K562 (cell line): ENCODE measurements at regions not wholly inside any gene's neighbourhood (a gene's known extent, or its start where the extent isn't known, plus 50 kb on each side); places are given as distances from the start of the nearest gene placed in this dataset.

Experiments
- ATAC-seq: fragments of 200-7000 bp; cut with Tn5 transposase; 3 replicates; pipeline ENCODE4 v1.9.1; 2020; ENCODE audit warnings: moderate library complexity
- BruUV-seq: library from RNA; stranded (reverse); fragments of 400-500 nt; replicated peaks from 2 replicates; lab custom pipeline; 2021; lab: Mats Ljungman, UMichigan
- CTCF ChIA-PET: fragments of 300-600 bp; formaldehyde crosslinking; extraction: SDS; loops from one replicate; lab custom pipeline; 2021; ENCODE audit warnings: low intra/inter-chr PET ratio; lab: Yijun Ruan, JAX
- POLR2A ChIA-PET: fragments of 300-600, 350-650 bp; sonication (Branson Sonifier 250); formaldehyde crosslinking; extraction: SDS; loops from one replicate; lab custom pipeline; 2021; ENCODE audit warnings: antibody characterized with exemption, inconsistent platforms; lab: Yijun Ruan, JAX
- DNase-seq, 4 experiments: peaks; one replicate each; pipeline versions ENCODE4 v3.0.0 to v3.0.0-alpha.2; 2011 to 2018; ENCODE audit warnings: low spot score in 3 of 4, mixed read lengths in 3 of 4; ENCODE audit errors: extremely low read depth in 1 of 4
- FAIRE-seq: peaks from 2 replicates; lab custom pipeline; 2011; peaks lifted over from hg19 to GRCh38; lab: Jason Lieb, UNC
- H2AFZ ChIP-seq: 2 replicates; pipeline ENCODE4 v1.6.0; 2011; ENCODE audit warnings: low read depth, low read length, control low read depth, inconsistent platforms
- H3K27ac ChIP-seq: fragments of 200-600 bp; 3 replicates; pipeline ENCODE4 v1.8.0; 2011; ENCODE audit warnings: low read depth, mild to moderate bottlenecking, control low read depth, inconsistent platforms, low read length, moderate library complexity, mixed read lengths; ENCODE audit errors: extremely low read depth
- H3K27me3 ChIP-seq, 2 experiments: fragments of 300-600 bp in 1 of 2; 2 replicates in 1 of 2; 3 replicates in 1 of 2; pipeline versions ENCODE4 v1.6.0 to v1.8.0; 2011; ENCODE audit warnings: inconsistent platforms in 2 of 2, low read length in 2 of 2, mild to moderate bottlenecking in 1 of 2, mixed read lengths in 1 of 2, moderate library complexity in 1 of 2; ENCODE audit not compliant: control insufficient read depth in 2 of 2, insufficient read depth in 2 of 2
- H3K36me3 ChIP-seq: fragments of 300-600 bp; 3 replicates; pipeline ENCODE4 v1.8.0; 2011; ENCODE audit warnings: mild to moderate bottlenecking, low read length, inconsistent platforms; ENCODE audit not compliant: control insufficient read depth, insufficient read depth
- H3K4me1 ChIP-seq, 2 experiments: fragments of 200-600 bp in 1 of 2; replicated peaks in 1 of 2; 2 replicates in 1 of 2; 3 replicates in 1 of 2; pipeline versions ENCODE4 v1.5.1 to v1.8.0; 2011; ENCODE audit warnings: inconsistent platforms in 2 of 2, low read length in 2 of 2, mild to moderate bottlenecking in 1 of 2, mixed read lengths in 1 of 2, moderate library complexity in 1 of 2; ENCODE audit not compliant: control insufficient read depth in 2 of 2, insufficient read depth in 2 of 2
- H3K4me2 ChIP-seq: 2 replicates; pipeline ENCODE4 v1.6.1; 2011; ENCODE audit warnings: low read length, control low read depth, inconsistent platforms, mixed read lengths; ENCODE audit not compliant: insufficient read depth
- H3K4me3 ChIP-seq: fragments of 200-600 bp; sonication (generic), shearing (Covaris generic); 2 replicates; pipeline ENCODE4 v1.5.1; 2016; ENCODE audit warnings: control low read depth, inconsistent platforms
- H3K79me2 ChIP-seq: fragments of 200-600 bp; 3 replicates; pipeline ENCODE4 v1.8.0; 2011; ENCODE audit warnings: low read length, inconsistent platforms; ENCODE audit not compliant: control insufficient read depth, insufficient read depth
- H3K9ac ChIP-seq, 2 experiments: 2 replicates each; pipeline versions ENCODE4 v1.6.0 to v1.6.1; 2011; ENCODE audit warnings: low read depth in 2 of 2, low read length in 2 of 2, control low read depth in 1 of 2, inconsistent platforms in 1 of 2, mild to moderate bottlenecking in 1 of 2, mixed read lengths in 1 of 2; ENCODE audit not compliant: insufficient read depth in 1 of 2
- H3K9me1 ChIP-seq: one replicate; pipeline ENCODE4 v1.6.0; 2011; ENCODE audit warnings: inconsistent platforms, mild to moderate bottlenecking, low read length, moderate library complexity; ENCODE audit not compliant: control insufficient read depth, insufficient read depth
- H3K9me3 ChIP-seq: replicated peaks from 2 replicates; pipeline ENCODE4 v1.5.1; 2011; ENCODE audit warnings: low read depth, low read length, inconsistent platforms; ENCODE audit not compliant: control insufficient read depth, insufficient read depth
- H4K20me1 ChIP-seq: replicated peaks from 2 replicates; pipeline ENCODE4 v1.6.1; 2011; ENCODE audit warnings: low read length, inconsistent platforms, mixed read lengths; ENCODE audit not compliant: control insufficient read depth, insufficient read depth
- CCAR2 ChIP-seq: fragments of 200-400 bp; formaldehyde crosslinking; IDR thresholded peaks from 2 replicates; pipeline ENCODE4 v1.6.1; 2017; ENCODE audit warnings: mild to moderate bottlenecking, low read depth, low read length
- FOS ChIP-seq: IDR thresholded peaks from 3 replicates; pipeline ENCODE4 v1.6.1; 2011; ENCODE audit not compliant: insufficient read length; ENCODE audit errors: extremely low read depth
- NFXL1 ChIP-seq: fragments of 450-650 bp; formaldehyde crosslinking; IDR thresholded peaks from 2 replicates; pipeline ENCODE4 v1.4.0; 2021; ENCODE audit warnings: mild to moderate bottlenecking
- NONO ChIP-seq, 2 experiments: fragments of 200-400 bp in 1 of 2; fragments of 450-650 bp in 1 of 2; formaldehyde crosslinking in 1 of 2; IDR thresholded peaks; 2 replicates each; pipeline ENCODE4 v1.6.1; 2017; ENCODE audit warnings: low read depth in 2 of 2, mild to moderate bottlenecking in 2 of 2, moderate library complexity in 2 of 2, low read length in 1 of 2
- OTX1 ChIP-seq: fragments of 450-650 bp; formaldehyde crosslinking; IDR thresholded peaks from 2 replicates; pipeline ENCODE4 v1.4.0; 2022; ENCODE audit warnings: mild to moderate bottlenecking
- POLR2AphosphoS2 ChIP-seq: IDR thresholded peaks from 2 replicates; pipeline ENCODE4 v1.6.1; 2012; ENCODE audit warnings: low read length, improper control_type of control experiment
- PURB ChIP-seq: sonication (generic); formaldehyde crosslinking; IDR thresholded peaks from 2 replicates; pipeline ENCODE4 v1.9.0; 2021; ENCODE audit warnings: low read depth, mild to moderate bottlenecking, missing genetic modification reagents
- TRIM28 ChIP-seq: fragments of 450-650 bp; IDR thresholded peaks from 2 replicates; pipeline ENCODE4 v1.6.1; 2017
- ZNF165 ChIP-seq: fragments of 250-450 bp; sonication (Bioruptor Pico); IDR thresholded peaks from 2 replicates; pipeline ENCODE4 v1.4.0; 2020; ENCODE audit warnings: borderline replicate concordance
- ZNF79 ChIP-seq: fragments of 250-450 bp; sonication (Bioruptor Pico); IDR thresholded peaks from 2 replicates; pipeline ENCODE4 v1.4.0; 2020; ENCODE audit warnings: low read depth, mild to moderate bottlenecking, moderate library complexity
- WGBS: fragments of 100-300 bp; shearing (Covaris generic); methylation state at CpG from one replicate; pipeline ENCODE4 v1.1.6; 2016; ENCODE audit warnings: low coverage, mixed read lengths; ENCODE audit not compliant: insufficient coverage; ENCODE audit errors: missing lambda C conversion rate; 5-methylcytosine and 5-hydroxymethylcytosine counted together
- in situ Hi-C: fragments of 300-500 bp; cut with MboI; formaldehyde crosslinking; loops from 4 replicates; pipeline ENCODE4 v1.15.0; 2018; ENCODE audit warnings: inconsistent platforms, mixed read lengths
- intact Hi-C: fragments of 100-400 bp; cut with micrococcal nuclease; formaldehyde crosslinking; loops from 2 replicates; pipeline ENCODE4 v1.14.2; 2022
- TF ChIP-seq, protein P1 (sequence below), 2 experiments: fragments of 450-650 bp in 1 of 2; sonication (generic) in 1 of 2; formaldehyde crosslinking in 1 of 2; IDR thresholded peaks in 1 of 2; conservative IDR thresholded peaks in 1 of 2; 2 replicates each; pipeline versions ENCODE4 v1.6.1 to v1.8.1; 2016 to 2023; ENCODE audit warnings: mild to moderate bottlenecking in 2 of 2, moderate library complexity in 2 of 2, inconsistent platforms in 1 of 2, missing genetic modification reagents in 1 of 2
- TF ChIP-seq, protein P2 (sequence below): conservative IDR thresholded peaks from 2 replicates; pipeline ENCODE4 v1.6.1; 2011; ENCODE audit warnings: low read depth, mild to moderate bottlenecking, low read length; ENCODE audit not compliant: control insufficient read depth
- TF ChIP-seq, protein P3 (sequence below), 2 experiments: fragments of 450-650 bp; conservative IDR thresholded peaks; 2 replicates each; pipeline ENCODE4 v1.6.1; 2017; ENCODE audit warnings: mild to moderate bottlenecking in 2 of 2, moderate library complexity in 2 of 2
- TF ChIP-seq, protein P4 (sequence below): fragments of 250-450 bp; sonication (Bioruptor Pico); IDR thresholded peaks from 2 replicates; pipeline ENCODE4 v1.5.0; 2022; ENCODE audit warnings: mild to moderate bottlenecking
- TF ChIP-seq, protein P5 (sequence below): IDR thresholded peaks from 2 replicates; pipeline ENCODE4 v1.6.1; 2011; ENCODE audit warnings: borderline replicate concordance, low read depth, mild to moderate bottlenecking, moderate library complexity, low read length; ENCODE audit not compliant: insufficient read depth, poor library complexity, severe bottlenecking

DNA sequence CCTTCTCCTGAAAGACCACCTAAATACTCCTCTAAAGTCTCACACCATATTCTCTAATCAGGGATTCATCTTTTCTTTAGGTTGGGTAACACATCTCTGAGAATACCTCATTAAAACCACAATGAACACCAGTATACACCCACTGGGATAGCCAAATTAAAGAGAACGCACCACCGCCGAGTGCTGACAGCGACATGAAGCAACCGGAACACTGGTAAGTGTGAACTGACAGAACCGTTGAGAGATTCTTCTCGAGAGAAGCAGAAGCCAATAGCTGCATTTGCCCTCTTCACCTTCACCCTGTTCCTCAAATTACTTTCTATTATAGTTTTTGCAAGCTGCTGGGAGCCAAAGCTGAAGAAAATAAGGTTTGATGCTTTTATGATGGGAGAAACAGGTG lies 318.5 kb downstream of the FBXO15 start:
- no TSS peak for BruUV-seq
- no peaks in the 10 kb centered on the region for H3K4me1 ChIP-seq
- H3K36me3 ChIP-seq, result no peaks in the 10 kb centered on the region
- in situ Hi-C loops (loop anchor here (25.0 kb wide), 1 partner anchor 1067 kb away; no protein-coding TSS in a partner anchor), intact Hi-C loops (no loop called here)
- DNase-seq (no peak), ATAC-seq (no peak), FAIRE-seq (no peak)
- no peak overlapping the region for H2AFZ ChIP-seq
- no peak overlapping the region for H3K27ac ChIP-seq
- H3K9me1 ChIP-seq, result no peaks in the 10 kb centered on the region
- no peaks in the 10 kb centered on the region for H4K20me1 ChIP-seq
- no peak overlapping the region for H3K4me2 ChIP-seq
- no peaks in the 10 kb centered on the region for H3K27me3 ChIP-seq
- 9% methylated on average over 6 of the region's 7 CpGs for WGBS
- no peaks in the 10 kb centered on the region for H3K9me3 ChIP-seq
- no peaks in the 10 kb centered on the region for H3K79me2 ChIP-seq
- no peak overlapping the region for H3K9ac ChIP-seq
- ChIA-PET CTCF (no interaction called here), POLR2A (no interaction called here)
- H3K4me3 ChIP-seq, result no peak overlapping the region
- TF ChIP-seq OTX1 (CRISPR knock-in tag), result no peak
- TF ChIP-seq, protein P1, sequence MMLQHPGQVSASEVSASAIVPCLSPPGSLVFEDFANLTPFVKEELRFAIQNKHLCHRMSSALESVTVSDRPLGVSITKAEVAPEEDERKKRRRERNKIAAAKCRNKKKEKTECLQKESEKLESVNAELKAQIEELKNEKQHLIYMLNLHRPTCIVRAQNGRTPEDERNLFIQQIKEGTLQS (IDR thresholded peaks at IDR 0.05), result no peak
- TF ChIP-seq, protein P1 (CRISPR knock-in tag; conservative IDR thresholded peaks at IDR 0.05), result no peak
- no peak for TF ChIP-seq NFXL1 (CRISPR knock-in tag)
- TF ChIP-seq TRIM28, result no peak
- TF ChIP-seq CCAR2, result no peak
- TF ChIP-seq, protein P2, sequence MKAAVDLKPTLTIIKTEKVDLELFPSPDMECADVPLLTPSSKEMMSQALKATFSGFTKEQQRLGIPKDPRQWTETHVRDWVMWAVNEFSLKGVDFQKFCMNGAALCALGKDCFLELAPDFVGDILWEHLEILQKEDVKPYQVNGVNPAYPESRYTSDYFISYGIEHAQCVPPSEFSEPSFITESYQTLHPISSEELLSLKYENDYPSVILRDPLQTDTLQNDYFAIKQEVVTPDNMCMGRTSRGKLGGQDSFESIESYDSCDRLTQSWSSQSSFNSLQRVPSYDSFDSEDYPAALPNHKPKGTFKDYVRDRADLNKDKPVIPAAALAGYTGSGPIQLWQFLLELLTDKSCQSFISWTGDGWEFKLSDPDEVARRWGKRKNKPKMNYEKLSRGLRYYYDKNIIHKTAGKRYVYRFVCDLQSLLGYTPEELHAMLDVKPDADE, result no peak
- TF ChIP-seq FOS, result no peak
- TF ChIP-seq ZNF79 (CRISPR knock-in tag), result no peak
- TF ChIP-seq PURB, result no peak
- no peak for TF ChIP-seq ZNF165 (CRISPR knock-in tag)
- no peak for TF ChIP-seq POLR2AphosphoS2
- TF ChIP-seq, protein P3, sequence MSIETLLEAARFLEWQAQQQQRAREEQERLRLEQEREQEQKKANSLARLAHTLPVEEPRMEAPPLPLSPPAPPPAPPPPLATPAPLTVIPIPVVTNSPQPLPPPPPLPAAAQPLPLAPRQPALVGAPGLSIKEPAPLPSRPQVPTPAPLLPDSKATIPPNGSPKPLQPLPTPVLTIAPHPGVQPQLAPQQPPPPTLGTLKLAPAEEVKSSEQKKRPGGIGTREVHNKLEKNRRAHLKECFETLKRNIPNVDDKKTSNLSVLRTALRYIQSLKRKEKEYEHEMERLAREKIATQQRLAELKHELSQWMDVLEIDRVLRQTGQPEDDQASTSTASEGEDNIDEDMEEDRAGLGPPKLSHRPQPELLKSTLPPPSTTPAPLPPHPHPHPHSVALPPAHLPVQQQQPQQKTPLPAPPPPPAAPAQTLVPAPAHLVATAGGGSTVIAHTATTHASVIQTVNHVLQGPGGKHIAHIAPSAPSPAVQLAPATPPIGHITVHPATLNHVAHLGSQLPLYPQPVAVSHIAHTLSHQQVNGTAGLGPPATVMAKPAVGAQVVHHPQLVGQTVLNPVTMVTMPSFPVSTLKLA (conservative IDR thresholded peaks at IDR 0.05), result no peak
- TF ChIP-seq, protein P4, sequence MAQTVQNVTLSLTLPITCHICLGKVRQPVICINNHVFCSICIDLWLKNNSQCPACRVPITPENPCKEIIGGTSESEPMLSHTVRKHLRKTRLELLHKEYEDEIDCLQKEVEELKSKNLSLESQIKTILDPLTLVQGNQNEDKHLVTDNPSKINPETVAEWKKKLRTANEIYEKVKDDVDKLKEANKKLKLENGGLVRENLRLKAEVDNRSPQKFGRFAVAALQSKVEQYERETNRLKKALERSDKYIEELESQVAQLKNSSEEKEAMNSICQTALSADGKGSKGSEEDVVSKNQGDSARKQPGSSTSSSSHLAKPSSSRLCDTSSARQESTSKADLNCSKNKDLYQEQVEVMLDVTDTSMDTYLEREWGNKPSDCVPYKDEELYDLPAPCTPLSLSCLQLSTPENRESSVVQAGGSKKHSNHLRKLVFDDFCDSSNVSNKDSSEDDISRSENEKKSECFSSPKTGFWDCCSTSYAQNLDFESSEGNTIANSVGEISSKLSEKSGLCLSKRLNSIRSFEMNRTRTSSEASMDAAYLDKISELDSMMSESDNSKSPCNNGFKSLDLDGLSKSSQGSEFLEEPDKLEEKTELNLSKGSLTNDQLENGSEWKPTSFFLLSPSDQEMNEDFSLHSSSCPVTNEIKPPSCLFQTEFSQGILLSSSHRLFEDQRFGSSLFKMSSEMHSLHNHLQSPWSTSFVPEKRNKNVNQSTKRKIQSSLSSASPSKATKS (CRISPR knock-in tag), result no peak
- TF ChIP-seq, protein P5, sequence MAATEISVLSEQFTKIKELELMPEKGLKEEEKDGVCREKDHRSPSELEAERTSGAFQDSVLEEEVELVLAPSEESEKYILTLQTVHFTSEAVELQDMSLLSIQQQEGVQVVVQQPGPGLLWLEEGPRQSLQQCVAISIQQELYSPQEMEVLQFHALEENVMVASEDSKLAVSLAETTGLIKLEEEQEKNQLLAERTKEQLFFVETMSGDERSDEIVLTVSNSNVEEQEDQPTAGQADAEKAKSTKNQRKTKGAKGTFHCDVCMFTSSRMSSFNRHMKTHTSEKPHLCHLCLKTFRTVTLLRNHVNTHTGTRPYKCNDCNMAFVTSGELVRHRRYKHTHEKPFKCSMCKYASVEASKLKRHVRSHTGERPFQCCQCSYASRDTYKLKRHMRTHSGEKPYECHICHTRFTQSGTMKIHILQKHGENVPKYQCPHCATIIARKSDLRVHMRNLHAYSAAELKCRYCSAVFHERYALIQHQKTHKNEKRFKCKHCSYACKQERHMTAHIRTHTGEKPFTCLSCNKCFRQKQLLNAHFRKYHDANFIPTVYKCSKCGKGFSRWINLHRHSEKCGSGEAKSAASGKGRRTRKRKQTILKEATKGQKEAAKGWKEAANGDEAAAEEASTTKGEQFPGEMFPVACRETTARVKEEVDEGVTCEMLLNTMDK, result no peak
- no peak for TF ChIP-seq NONO (IDR thresholded peaks at IDR 0.05; ENCODE audit: low read depth in 2 of 2, low read length in 1 of 2)
